CD4-positive, alpha-beta memory T cell (primary cell): ENCODE measurements at regions not wholly inside any gene's neighbourhood (a gene's known extent, or its start where the extent isn't known, plus 50 kb on each side); places are given as distances from the start of the nearest gene placed in this dataset.

Source experiments
- CTCF ChIA-PET: fragments of 350-600 bp; sonication (Branson Sonifier 250); formaldehyde crosslinking; loops from one replicate; lab custom pipeline; 2021; ENCODE audit warnings: inconsistent platforms; ENCODE audit not compliant: partially characterized antibody; lab: Charles Lee
- POLR2A ChIA-PET: fragments of 350-600 bp; sonication (Branson Sonifier 250); formaldehyde crosslinking; loops from one replicate; lab custom pipeline; 2021; ENCODE audit not compliant: partially characterized antibody; lab: Charles Lee
- DNase-seq, 5 donors: peaks; one replicate each; pipeline versions ENCODE4 v3.0.0 to v3.0.0-alpha.2; 2020 to 2022; ENCODE audit warnings: mixed read lengths in 1 of 5
- H3K27ac ChIP-seq: one replicate; pipeline ENCODE4 v1.7.0; 2013; ENCODE audit warnings: low read depth, low read length
- H3K27me3 ChIP-seq: 2 replicates; pipeline ENCODE4 v1.7.0; 2013; ENCODE audit warnings: mild to moderate bottlenecking, low read length, moderate library complexity; ENCODE audit not compliant: insufficient read depth
- H3K36me3 ChIP-seq: 2 replicates; pipeline ENCODE4 v1.7.0; 2013; ENCODE audit warnings: mild to moderate bottlenecking, low read length, moderate library complexity; ENCODE audit not compliant: insufficient read depth
- H3K4me1 ChIP-seq: 2 replicates; pipeline ENCODE4 v1.7.0; 2013; ENCODE audit warnings: mild to moderate bottlenecking, low read length, moderate library complexity; ENCODE audit not compliant: insufficient read depth
- H3K4me3 ChIP-seq, 2 donors: one replicate each; pipeline ENCODE4 v1.7.0; 2013; ENCODE audit warnings: low read length in 2 of 2, mild to moderate bottlenecking in 1 of 2
- H3K9me3 ChIP-seq, 2 donors: one replicate each; pipeline ENCODE4 v1.7.0; 2013; ENCODE audit warnings: low read length in 2 of 2, control low read depth in 1 of 2; ENCODE audit not compliant: control insufficient read depth in 1 of 2
- H3K27ac Mint-ChIP-seq, 7 donors: one replicate each; pipeline ENCODE4 v1.8.0; 2020 to 2021; ENCODE audit warnings: mixed read lengths in 7 of 7, mild to moderate bottlenecking in 6 of 7, inconsistent platforms in 3 of 7, moderate library complexity in 3 of 7
- H3K27me3 Mint-ChIP-seq, 2 donors: one replicate each; pipeline ENCODE4 v1.8.0; 2020 to 2021; ENCODE audit warnings: mixed read lengths in 2 of 2
- H3K36me3 Mint-ChIP-seq, 2 donors: one replicate each; pipeline ENCODE4 v1.8.0; 2020 to 2021; ENCODE audit warnings: mixed read lengths in 2 of 2, inconsistent platforms in 1 of 2, mild to moderate bottlenecking in 1 of 2
- H3K4me1 Mint-ChIP-seq, 4 donors: one replicate each; pipeline ENCODE4 v1.8.0; 2020 to 2021; ENCODE audit warnings: mixed read lengths in 4 of 4, mild to moderate bottlenecking in 1 of 4
- H3K4me3 Mint-ChIP-seq, 8 donors: one replicate each; pipeline ENCODE4 v1.8.0; 2020 to 2021; ENCODE audit warnings: mixed read lengths in 8 of 8, mild to moderate bottlenecking in 7 of 8, moderate library complexity in 6 of 8, inconsistent platforms in 3 of 8
- H3K9me3 Mint-ChIP-seq, 8 donors: one replicate each; pipeline ENCODE4 v1.8.0; 2020 to 2021; ENCODE audit warnings: mixed read lengths in 8 of 8, mild to moderate bottlenecking in 5 of 8, inconsistent platforms in 3 of 8, moderate library complexity in 1 of 8
- intact Hi-C: fragments of 100-400 bp; cut with micrococcal nuclease; formaldehyde crosslinking; loops from one replicate; pipeline ENCODE4 v1.15.1; 2023

GRCh38 chr3:76021376-76021775 is 236.0 kb upstream of the ZNF717 start:
- intact Hi-C loops: no loop called here
- Mint-ChIP-seq H3K4me3 (no peak overlapping the region), H3K36me3 (no peaks in the 10 kb centered on the region), H3K27ac (no peak overlapping the region), H3K27me3 (no peaks in the 10 kb centered on the region), H3K9me3 (peaks cover 0 to 24% (median 6%) of the 10 kb centered on the region in 8 donors), H3K4me1 (no peaks in the 10 kb centered on the region)
- ChIA-PET CTCF (no interaction called here), POLR2A (no interaction called here)
- Histone ChIP-seq H3K27ac (no peak overlapping the region), H3K36me3 (no peaks in the 10 kb centered on the region), H3K27me3 (no peaks in the 10 kb centered on the region), H3K4me3 (no peak overlapping the region), H3K4me1 (no peaks in the 10 kb centered on the region), H3K9me3 (no peaks in the 10 kb centered on the region)
- DNase-seq: no peak

- POLR2A ChIA-PET: no interaction called here
- Histone ChIP-seq H3K36me3 (no peaks in the 10 kb centered on the region), H3K27me3 (no peaks in the 10 kb centered on the region), H3K4me3 (no peak overlapping the region), H3K27ac (no peak overlapping the region), H3K9me3 (no peaks in the 10 kb centered on the region), H3K4me1 (no peaks in the 10 kb centered on the region)
- no peak for DNase-seq
- CTCF ChIA-PET: no interaction called here
- Mint-ChIP-seq H3K4me1 (no peaks in the 10 kb centered on the region), H3K4me3 (no peak overlapping the region), H3K9me3 (peaks cover 0 to 18% (median 6%) of the 10 kb centered on the region in 8 donors), H3K27ac (no peak overlapping the region), H3K27me3 (no peaks in the 10 kb centered on the region), H3K36me3 (no peaks in the 10 kb centered on the region)
- intact Hi-C loops: no loop called here
Observed at GRCh38 chr3:76024640-76025039, 239.3 kb upstream of the ZNF717 start.

- H3K27me3 Mint-ChIP-seq: no peaks in the 10 kb centered on the region
- Histone ChIP-seq H3K9me3 (no peaks in the 10 kb centered on the region), H3K4me1 (no peaks in the 10 kb centered on the region), H3K4me3 (no peak overlapping the region), H3K27ac (no peak overlapping the region), H3K27me3 (no peaks in the 10 kb centered on the region), H3K36me3 (no peaks in the 10 kb centered on the region)
- H3K4me1 Mint-ChIP-seq: no peaks in the 10 kb centered on the region
- POLR2A ChIA-PET: no interaction called here
- H3K9me3 Mint-ChIP-seq: peaks cover 0 to 15% (median 6%) of the 10 kb centered on the region in 8 donors
- H3K4me3 Mint-ChIP-seq: no peak overlapping the region
- intact Hi-C loops: no loop called here
- H3K36me3 Mint-ChIP-seq: no peaks in the 10 kb centered on the region
- DNase-seq: no peak
- CTCF ChIA-PET: no interaction called here
- H3K27ac Mint-ChIP-seq: no peak overlapping the region
Observed at GRCh38 chr3:76025561-76025960, 240.2 kb upstream of the ZNF717 start.

GRCh38 chr3:76026379-76026778 is 241.0 kb upstream of the ZNF717 start:
- ChIA-PET POLR2A (no interaction called here), CTCF (no interaction called here)
- no peak for DNase-seq
- Histone ChIP-seq H3K27ac (no peak overlapping the region), H3K4me1 (no peaks in the 10 kb centered on the region), H3K27me3 (no peaks in the 10 kb centered on the region), H3K4me3 (no peak overlapping the region), H3K9me3 (no peaks in the 10 kb centered on the region), H3K36me3 (no peaks in the 10 kb centered on the region)
- Mint-ChIP-seq H3K4me1 (no peaks in the 10 kb centered on the region), H3K9me3 (peaks cover 0 to 13% (median 5%) of the 10 kb centered on the region in 8 donors), H3K36me3 (no peaks in the 10 kb centered on the region), H3K27ac (no peak overlapping the region), H3K27me3 (no peaks in the 10 kb centered on the region), H3K4me3 (no peak overlapping the region)
- intact Hi-C loops: no loop called here

- Histone ChIP-seq H3K36me3 (no peaks in the 10 kb centered on the region), H3K27ac (no peak overlapping the region), H3K27me3 (no peaks in the 10 kb centered on the region), H3K4me3 (no peak overlapping the region), H3K9me3 (no peaks in the 10 kb centered on the region), H3K4me1 (no peaks in the 10 kb centered on the region)
- intact Hi-C loops: no loop called here
- ChIA-PET CTCF (no interaction called here), POLR2A (no interaction called here)
- H3K4me1 Mint-ChIP-seq: no peaks in the 10 kb centered on the region
- H3K36me3 Mint-ChIP-seq: no peaks in the 10 kb centered on the region
- no peak for DNase-seq
- H3K27me3 Mint-ChIP-seq: no peaks in the 10 kb centered on the region
- H3K27ac Mint-ChIP-seq: no peak overlapping the region
- H3K4me3 Mint-ChIP-seq: no peak overlapping the region
- H3K9me3 Mint-ChIP-seq: peaks cover 0 to 19% (median 10%) of the 10 kb centered on the region in 8 donors
Observed at GRCh38 chr3:76028774-76029173, 243.4 kb upstream of the ZNF717 start.

- Mint-ChIP-seq H3K27ac (no peak overlapping the region), H3K4me1 (no peaks in the 10 kb centered on the region), H3K27me3 (no peaks in the 10 kb centered on the region), H3K4me3 (no peak overlapping the region), H3K9me3 (peaks cover 0 to 27% (median 10%) of the 10 kb centered on the region in 8 donors), H3K36me3 (no peaks in the 10 kb centered on the region)
- Histone ChIP-seq H3K4me1 (no peaks in the 10 kb centered on the region), H3K27ac (no peak overlapping the region), H3K36me3 (no peaks in the 10 kb centered on the region), H3K9me3 (no peaks in the 10 kb centered on the region), H3K27me3 (no peaks in the 10 kb centered on the region), H3K4me3 (no peak overlapping the region)
- ChIA-PET CTCF (no interaction called here), POLR2A (no interaction called here)
- intact Hi-C loops: no loop called here
- no peak for DNase-seq
Observed at GRCh38 chr3:76034649-76035048, 249.3 kb upstream of the ZNF717 start.

- Mint-ChIP-seq H3K9me3 (peaks cover 0 to 27% (median 9%) of the 10 kb centered on the region in 8 donors), H3K36me3 (no peaks in the 10 kb centered on the region), H3K27ac (no peak overlapping the region), H3K4me3 (no peak overlapping the region), H3K27me3 (no peaks in the 10 kb centered on the region), H3K4me1 (no peaks in the 10 kb centered on the region)
- Histone ChIP-seq H3K4me3 (no peak overlapping the region), H3K9me3 (no peaks in the 10 kb centered on the region), H3K27me3 (no peaks in the 10 kb centered on the region), H3K27ac (no peak overlapping the region), H3K36me3 (no peaks in the 10 kb centered on the region), H3K4me1 (no peaks in the 10 kb centered on the region)
- ChIA-PET CTCF (no interaction called here), POLR2A (no interaction called here)
- intact Hi-C loops: no loop called here
- no peak for DNase-seq
Observed at GRCh38 chr3:76035117-76035516, 249.8 kb upstream of the ZNF717 start.

- no peak overlapping the region for H3K4me3 ChIP-seq
- no peaks in the 10 kb centered on the region for H3K4me1 ChIP-seq
Observed at GRCh38 chr3:76038949-76039348, 253.6 kb upstream of the ZNF717 start.

More at GRCh38 chr3:76038949-76039348, 253.6 kb upstream of the ZNF717 start:
- Histone ChIP-seq H3K27me3 (no peaks in the 10 kb centered on the region), H3K27ac (no peak overlapping the region), H3K9me3 (no peaks in the 10 kb centered on the region), H3K36me3 (no peaks in the 10 kb centered on the region)
- Mint-ChIP-seq H3K27ac (no peak overlapping the region), H3K27me3 (no peaks in the 10 kb centered on the region), H3K4me1 (no peaks in the 10 kb centered on the region), H3K4me3 (no peak overlapping the region), H3K9me3 (peaks cover 0 to 14% (median 3%) of the 10 kb centered on the region in 8 donors), H3K36me3 (no peaks in the 10 kb centered on the region)
- ChIA-PET POLR2A (no interaction called here), CTCF (no interaction called here)
- no peak for DNase-seq
- intact Hi-C loops: no loop called here
